Testis (tissue), 2 donors: ENCODE measurements at regions not wholly inside any gene's neighbourhood (a gene's known extent, or its start where the extent isn't known, plus 50 kb on each side); places are given as distances from the start of the nearest gene placed in this dataset.

ENCODE experiments used
- DNase-seq: peaks from one replicate; pipeline ENCODE4 v3.0.0-alpha.2; 2019
- H3K27ac ChIP-seq, 2 donors: fragments of 200-600 bp; sonication (generic); one replicate each; pipeline ENCODE4 v1.5.1; 2019
- H3K27me3 ChIP-seq: fragments of 200-600 bp; sonication (generic); one replicate; pipeline ENCODE4 v1.5.1; 2019
- H3K36me3 ChIP-seq: fragments of 200-600 bp; sonication (generic); one replicate; pipeline ENCODE4 v1.5.1; 2017; ENCODE audit warnings: low read depth; ENCODE audit errors: missing control alignments
- H3K4me1 ChIP-seq: fragments of 200-600 bp; sonication (generic); one replicate; pipeline ENCODE4 v1.5.1; 2019
- H3K4me3 ChIP-seq, 2 donors: fragments of 200-600 bp; sonication (generic); one replicate each; pipeline ENCODE4 v1.5.1; 2017 to 2019
- H3K9me3 ChIP-seq: fragments of 200-600 bp; sonication (generic); one replicate; pipeline ENCODE4 v1.5.1; 2017
- POLR2A ChIP-seq: fragments of 450-650 bp; IDR thresholded peaks from one replicate; pipeline ENCODE4 v1.6.1; 2017; ENCODE audit warnings: antibody characterized with exemption, mild to moderate bottlenecking, moderate library complexity
- WGBS, 2 donors: methylation state at CpG; one replicate each; pipeline ENCODE4 v1.1.5; 2018; 5-methylcytosine and 5-hydroxymethylcytosine counted together
- intact Hi-C: fragments of 100-400 bp; cut with DNase I; formaldehyde crosslinking; loops from one replicate; pipeline ENCODE4 v1.15.1; 2023; ENCODE audit warnings: low total_unique reads
- TF ChIP-seq, protein P1 (sequence below), 3 experiments: fragments of 450-650 bp in 2 of 3; fragments of 200-600 bp in 1 of 3; sonication (generic) in 1 of 3; IDR thresholded peaks; one replicate each; pipeline ENCODE4 v1.5.1; 2016 to 2019; ENCODE audit warnings: antibody characterized with exemption in 3 of 3, mild to moderate bottlenecking in 2 of 3, moderate library complexity in 1 of 3

- Histone ChIP-seq H3K4me3 (no peak overlapping the region), H3K36me3 (no peaks in the 10 kb centered on the region), H3K9me3 (no peaks in the 10 kb centered on the region), H3K27ac (no peak overlapping the region), H3K27me3 (no peaks in the 10 kb centered on the region), H3K4me1 (no peaks in the 10 kb centered on the region)
- no peak for TF ChIP-seq POLR2A
- TF ChIP-seq, protein P1, sequence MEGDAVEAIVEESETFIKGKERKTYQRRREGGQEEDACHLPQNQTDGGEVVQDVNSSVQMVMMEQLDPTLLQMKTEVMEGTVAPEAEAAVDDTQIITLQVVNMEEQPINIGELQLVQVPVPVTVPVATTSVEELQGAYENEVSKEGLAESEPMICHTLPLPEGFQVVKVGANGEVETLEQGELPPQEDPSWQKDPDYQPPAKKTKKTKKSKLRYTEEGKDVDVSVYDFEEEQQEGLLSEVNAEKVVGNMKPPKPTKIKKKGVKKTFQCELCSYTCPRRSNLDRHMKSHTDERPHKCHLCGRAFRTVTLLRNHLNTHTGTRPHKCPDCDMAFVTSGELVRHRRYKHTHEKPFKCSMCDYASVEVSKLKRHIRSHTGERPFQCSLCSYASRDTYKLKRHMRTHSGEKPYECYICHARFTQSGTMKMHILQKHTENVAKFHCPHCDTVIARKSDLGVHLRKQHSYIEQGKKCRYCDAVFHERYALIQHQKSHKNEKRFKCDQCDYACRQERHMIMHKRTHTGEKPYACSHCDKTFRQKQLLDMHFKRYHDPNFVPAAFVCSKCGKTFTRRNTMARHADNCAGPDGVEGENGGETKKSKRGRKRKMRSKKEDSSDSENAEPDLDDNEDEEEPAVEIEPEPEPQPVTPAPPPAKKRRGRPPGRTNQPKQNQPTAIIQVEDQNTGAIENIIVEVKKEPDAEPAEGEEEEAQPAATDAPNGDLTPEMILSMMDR (IDR thresholded peaks at IDR 0.05): no peak
- intact Hi-C loops: no loop called here
- no peak for DNase-seq
These were observed 345.0 kb downstream of the DOK5 start for GRCh38 chr20:54820392-54820791.

DNA sequence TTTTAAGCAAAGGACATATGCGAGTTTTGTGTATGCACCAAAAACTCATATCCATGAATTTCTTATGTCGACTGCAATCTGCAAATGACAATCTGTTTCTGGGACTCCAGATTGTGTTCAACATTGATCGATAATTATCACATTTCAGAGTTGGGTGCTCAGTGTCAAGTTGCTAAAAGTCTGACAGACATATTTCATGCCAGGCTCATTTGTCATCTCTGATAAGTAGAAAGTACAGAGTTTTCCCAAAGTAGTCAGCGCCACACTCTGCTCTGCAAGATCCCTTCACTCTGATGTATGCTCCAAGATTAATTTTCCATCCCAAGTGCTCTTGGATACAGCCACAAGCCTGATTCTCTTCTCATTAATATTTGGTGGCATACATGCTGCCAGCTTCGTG, 331.1 kb downstream of the DOK5 start:
- Histone ChIP-seq H3K27me3 (no peaks in the 10 kb centered on the region), H3K4me3 (no peak overlapping the region), H3K27ac (no peak overlapping the region), H3K36me3 (no peaks in the 10 kb centered on the region), H3K9me3 (no peaks in the 10 kb centered on the region), H3K4me1 (no peaks in the 10 kb centered on the region)
- DNase-seq: no peak
- intact Hi-C loops: no loop called here
- TF ChIP-seq POLR2A: no peak
- TF ChIP-seq, protein P1 (IDR thresholded peaks at IDR 0.05): no peak
- 85 to 87% methylated on average over 5 of the region's 5 CpGs for WGBS, 2 donors

- 58 to 80% methylated on average over 6 to 13 of the region's 13 CpGs for WGBS, 2 donors
- H3K9me3 ChIP-seq: no peaks in the 10 kb centered on the region
- H3K27ac ChIP-seq: no peak overlapping the region
- TF ChIP-seq, protein P1 (IDR thresholded peaks at IDR 0.05): no peak
- no peak for TF ChIP-seq POLR2A
- no peaks in the 10 kb centered on the region for H3K36me3 ChIP-seq
- H3K4me3 ChIP-seq: no peak overlapping the region
- intact Hi-C loops: no loop called here
- H3K4me1 ChIP-seq: no peaks in the 10 kb centered on the region
- H3K27me3 ChIP-seq: no peaks in the 10 kb centered on the region
- DNase-seq: no peak
These were observed 319.5 kb downstream of the DOK5 start for GRCh38 chr20:54794874-54795273.

DNA sequence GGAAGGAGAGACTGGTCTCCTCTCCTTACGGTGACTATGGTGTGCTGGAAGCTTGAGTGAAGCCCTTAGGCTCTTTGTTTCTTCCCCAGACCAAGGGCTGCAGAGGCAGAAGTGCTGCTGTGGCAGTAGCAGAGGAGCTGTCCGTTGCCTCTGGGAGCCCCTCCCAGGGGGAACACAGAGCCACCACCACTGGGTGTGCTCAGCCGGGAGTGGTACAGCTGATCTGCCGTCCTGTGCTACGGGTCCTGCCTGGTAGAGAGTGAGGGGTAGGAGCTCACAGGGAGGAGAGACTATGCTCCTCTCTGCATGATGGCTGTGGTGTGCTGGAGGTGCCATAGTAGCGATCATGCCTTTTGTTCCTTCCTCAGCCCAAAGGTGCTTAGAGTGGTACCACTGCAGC, 318.7 kb downstream of the DOK5 start:
- intact Hi-C loops: no loop called here
- no peak for DNase-seq
- H3K27ac ChIP-seq: no peak overlapping the region
- H3K9me3 ChIP-seq: no peaks in the 10 kb centered on the region
- 66 to 82% methylated on average over 3 to 6 of the region's 6 CpGs for WGBS, 2 donors
- no peak overlapping the region for H3K4me3 ChIP-seq
- H3K27me3 ChIP-seq: no peaks in the 10 kb centered on the region
- H3K36me3 ChIP-seq: no peaks in the 10 kb centered on the region
- TF ChIP-seq POLR2A: no peak
- TF ChIP-seq, protein P1 (IDR thresholded peaks at IDR 0.05): no peak
- no peaks in the 10 kb centered on the region for H3K4me1 ChIP-seq

GRCh38 chr20:54793291-54793992, 318.0 kb downstream of the DOK5 start:
- DNase-seq: no peak
- no peaks in the 10 kb centered on the region for H3K27me3 ChIP-seq
- no peak for TF ChIP-seq POLR2A
- TF ChIP-seq, protein P1 (IDR thresholded peaks at IDR 0.05): no peak
- no peak overlapping the region for H3K27ac ChIP-seq
- intact Hi-C loops: no loop called here
- WGBS, 2 donors: 70 to 86% methylated on average over 5 to 9 of the region's 9 CpGs
- H3K4me1 ChIP-seq: no peaks in the 10 kb centered on the region
- H3K4me3 ChIP-seq: no peak overlapping the region
- no peaks in the 10 kb centered on the region for H3K36me3 ChIP-seq
- H3K9me3 ChIP-seq: no peaks in the 10 kb centered on the region
